PC-9 (cell line): ENCODE measurements at regions not wholly inside any gene's neighbourhood (a gene's known extent, or its start where the extent isn't known, plus 50 kb on each side); places are given as distances from the start of the nearest gene placed in this dataset.

Source experiments
- BruUV-seq: library from RNA; stranded (reverse); fragments of 400-500 nt; replicated peaks from 2 replicates; lab custom pipeline; 2021; lab: Mats Ljungman, UMichigan
- CTCF ChIA-PET: fragments of 300-600 bp; sonication (Branson Sonifier 250); formaldehyde crosslinking; loops from one replicate; lab custom pipeline; 2022; ENCODE audit warnings: antibody characterized with exemption; lab: Charles Lee
- POLR2A ChIA-PET: fragments of 300-600 bp; sonication (Branson Sonifier 250); formaldehyde crosslinking; loops from one replicate; lab custom pipeline; 2022; ENCODE audit warnings: antibody characterized with exemption; ENCODE audit not compliant: unreplicated experiment; lab: Charles Lee
- DNase-seq, 2 experiments: peaks; one replicate each; pipeline versions ENCODE4 v3.0.0 to v3.0.0-alpha.2; 2015 to 2022; ENCODE audit warnings: mixed read lengths in 1 of 2
- H2AFZ ChIP-seq: fragments of 200-600 bp; sonication (generic); 2 replicates; pipeline ENCODE4 v1.8.1; 2017; ENCODE audit warnings: antibody characterized with exemption
- H3F3A ChIP-seq: fragments of 200-600 bp; sonication (generic); 2 replicates; pipeline ENCODE4 v1.8.1; 2017; ENCODE audit warnings: antibody characterized with exemption, mild to moderate bottlenecking, low read depth; ENCODE audit not compliant: insufficient read depth
- H3K27ac ChIP-seq: fragments of 200-600 bp; sonication (generic); 2 replicates; pipeline ENCODE4 v1.6.1; 2016; ENCODE audit warnings: mixed run types
- H3K27me3 ChIP-seq: fragments of 200-600 bp; sonication (generic); 2 replicates; pipeline ENCODE4 v1.6.1; 2016; ENCODE audit warnings: low read depth, mixed run types; ENCODE audit not compliant: insufficient read depth
- H3K36me3 ChIP-seq: fragments of 200-600 bp; sonication (generic); 2 replicates; pipeline ENCODE4 v1.6.1; 2016; ENCODE audit warnings: low read depth, mixed run types
- H3K4me1 ChIP-seq: fragments of 200-600 bp; sonication (generic); replicated peaks from 2 replicates; pipeline ENCODE4 v1.6.1; 2016; ENCODE audit warnings: mixed run types; ENCODE audit not compliant: insufficient read depth
- H3K4me2 ChIP-seq: fragments of 200-600 bp; sonication (generic); 2 replicates; pipeline ENCODE4 v1.6.1; 2017; ENCODE audit warnings: mixed run types
- H3K4me3 ChIP-seq: fragments of 200-600 bp; sonication (generic); 2 replicates; pipeline ENCODE4 v1.6.1; 2016; ENCODE audit warnings: mixed run types
- H3K79me2 ChIP-seq: fragments of 200-600 bp; sonication (generic); 2 replicates; pipeline ENCODE4 v1.6.1; 2017; ENCODE audit warnings: low read depth, mixed run types
- H3K9me2 ChIP-seq: fragments of 200-600 bp; sonication (generic); 2 replicates; pipeline ENCODE4 v1.8.1; 2017; ENCODE audit warnings: mild to moderate bottlenecking; ENCODE audit not compliant: insufficient read depth
- H3K9me3 ChIP-seq: fragments of 200-600 bp; sonication (generic); 2 replicates; pipeline ENCODE4 v1.8.1; 2016; ENCODE audit warnings: low read depth; ENCODE audit not compliant: insufficient read depth
- H4K20me1 ChIP-seq: fragments of 200-600 bp; sonication (generic); 2 replicates; pipeline ENCODE4 v1.8.1; 2017; ENCODE audit not compliant: insufficient read depth
- CTCF ChIP-seq: fragments of 200-600 bp; sonication (generic); conservative IDR thresholded peaks from 2 replicates; pipeline ENCODE4 v1.6.1; 2017; ENCODE audit warnings: mixed run types, antibody characterized with exemption, mild to moderate bottlenecking, moderate library complexity
- EZH2 ChIP-seq: fragments of 200-600 bp; sonication (generic); IDR thresholded peaks from 2 replicates; pipeline ENCODE4 v1.8.0; 2017; ENCODE audit warnings: antibody characterized with exemption, low read depth
- intact Hi-C: fragments of 100-400 bp; cut with micrococcal nuclease; formaldehyde crosslinking; loops from one replicate; pipeline ENCODE4 v1.10.0; 2022; ENCODE audit not compliant: unreplicated experiment

- Histone ChIP-seq H3K4me1 (no peaks in the 10 kb centered on the region), H3K27ac (no peak overlapping the region), H3K79me2 (no peaks in the 10 kb centered on the region), H3K36me3 (no peaks in the 10 kb centered on the region), H3K27me3 (peaks cover 7% of the 10 kb centered on the region; the same call in 1 of the 2 replicates), H4K20me1 (no peaks in the 10 kb centered on the region), H3K9me2 (no peaks in the 10 kb centered on the region), H3K4me2 (no peak overlapping the region), H3F3A (no peaks in the 10 kb centered on the region), H3K9me3 (no peaks in the 10 kb centered on the region), H2AFZ (no peak overlapping the region), H3K4me3 (no peak overlapping the region)
- BruUV-seq, result no TSS peak
- CTCF ChIA-PET, result no interaction called here
- DNase-seq, result no peak
- POLR2A ChIA-PET, result no interaction called here
- intact Hi-C loops, result no loop called here
- no peak for TF ChIP-seq EZH2
- no peak for TF ChIP-seq CTCF
Measured at GRCh38 chrX:9240956-9241355, 207.0 kb upstream of the FAM9B start.

GRCh38 chrX:9241427-9241826 lies 207.5 kb upstream of the FAM9B start:
- BruUV-seq, result no TSS peak
- ChIA-PET CTCF (no interaction called here), POLR2A (no interaction called here)
- H3F3A ChIP-seq, result no peaks in the 10 kb centered on the region
- no peak for DNase-seq
- H3K27ac ChIP-seq, result no peak overlapping the region
- no peaks in the 10 kb centered on the region for H3K36me3 ChIP-seq
- H3K79me2 ChIP-seq, result no peaks in the 10 kb centered on the region
- peaks cover 6% of the 10 kb centered on the region; the same call in 1 of the 2 replicates for H3K27me3 ChIP-seq
- H4K20me1 ChIP-seq, result no peaks in the 10 kb centered on the region
- no peak overlapping the region for H3K4me2 ChIP-seq
- no peaks in the 10 kb centered on the region for H3K4me1 ChIP-seq
- no peaks in the 10 kb centered on the region for H3K9me3 ChIP-seq
- H3K4me3 ChIP-seq, result no peak overlapping the region
- intact Hi-C loops, result no loop called here
- no peak overlapping the region for H2AFZ ChIP-seq
- no peaks in the 10 kb centered on the region for H3K9me2 ChIP-seq
- TF ChIP-seq EZH2 (no peak), CTCF (no peak)

GRCh38 chrX:9249051-9249846 lies 215.3 kb upstream of the FAM9B start:
- Histone ChIP-seq H3K27me3 (no peaks in the 10 kb centered on the region), H3K4me2 (no peak overlapping the region), H3K27ac (no peak overlapping the region), H3K4me1 (no peaks in the 10 kb centered on the region), H2AFZ (no peak overlapping the region), H3K36me3 (no peaks in the 10 kb centered on the region), H3K79me2 (no peaks in the 10 kb centered on the region), H4K20me1 (no peaks in the 10 kb centered on the region), H3K9me3 (no peaks in the 10 kb centered on the region), H3F3A (no peaks in the 10 kb centered on the region), H3K4me3 (no peak overlapping the region), H3K9me2 (no peaks in the 10 kb centered on the region)
- ChIA-PET POLR2A (no interaction called here), CTCF (no interaction called here)
- BruUV-seq, result no TSS peak
- no peak for TF ChIP-seq EZH2
- TF ChIP-seq CTCF, result no peak
- DNase-seq, result no peak
- intact Hi-C loops, result no loop called here
